ELR (cell line): ENCODE measurements at regions not wholly inside any gene's neighbourhood (a gene's known extent, or its start where the extent isn't known, plus 50 kb on each side); places are given as distances from the start of the nearest gene placed in this dataset.
"Not testable (repeated sequence)": the region's sequence is repeated elsewhere in the genome, so short reads cannot be mapped to it uniquely, and the experiment has no call there.

ENCODE experiments used
- DNase-seq: peaks from one replicate; pipeline ENCODE4 v3.0.0-alpha.2; 2015; ENCODE audit warnings: low read depth

GRCh38 chr12:115319446-115320040, 635.6 kb upstream of the TBX3 start:
- DNase-seq = no peak

DNA sequence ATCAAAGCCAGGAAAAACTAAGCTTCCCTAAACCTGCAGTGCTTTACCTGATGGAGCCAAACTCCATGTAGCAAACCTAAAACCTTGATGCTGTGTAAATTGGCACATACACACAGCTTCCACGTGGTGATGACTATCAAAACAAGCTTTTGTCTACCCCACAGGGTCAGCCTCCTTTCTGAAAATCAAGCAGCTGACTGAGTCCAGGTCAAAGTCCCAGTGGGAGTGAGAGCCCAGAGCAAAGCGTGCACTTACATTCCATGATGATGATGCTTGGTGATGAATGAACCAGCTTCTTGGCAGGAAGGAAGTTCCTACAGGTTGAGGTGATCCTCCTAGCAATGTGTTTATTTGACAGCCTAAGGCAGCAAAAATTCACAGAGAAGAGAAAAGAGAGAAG, 630.0 kb upstream of the TBX3 start:
- DNase-seq = peak; percentile 93

GRCh38 chr12:115312901-115313300, 628.9 kb upstream of the TBX3 start:
- no peak for DNase-seq

DNA sequence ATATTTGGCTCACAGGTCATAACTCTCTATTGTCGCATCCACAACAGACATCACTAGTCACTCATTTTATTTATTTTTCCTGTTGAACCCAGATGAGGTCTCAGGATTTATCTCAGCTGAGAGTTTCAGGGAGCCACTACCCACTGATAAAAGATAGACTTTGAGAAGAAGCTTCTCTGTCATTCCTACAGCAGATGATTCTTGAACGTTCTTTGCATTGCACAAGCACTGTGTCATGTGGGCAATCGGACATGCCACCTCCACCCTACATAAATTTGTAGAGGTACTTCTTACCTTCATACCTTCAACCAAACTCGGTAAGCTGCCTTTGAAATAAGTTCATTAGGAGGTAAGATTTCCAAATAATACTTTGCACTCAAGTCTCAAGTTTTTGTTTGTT, 627.9 kb upstream of the TBX3 start:
- DNase-seq = no peak

- no peak for DNase-seq
Observed at GRCh38 chr12:115308918-115309317, 624.9 kb upstream of the TBX3 start.

DNA sequence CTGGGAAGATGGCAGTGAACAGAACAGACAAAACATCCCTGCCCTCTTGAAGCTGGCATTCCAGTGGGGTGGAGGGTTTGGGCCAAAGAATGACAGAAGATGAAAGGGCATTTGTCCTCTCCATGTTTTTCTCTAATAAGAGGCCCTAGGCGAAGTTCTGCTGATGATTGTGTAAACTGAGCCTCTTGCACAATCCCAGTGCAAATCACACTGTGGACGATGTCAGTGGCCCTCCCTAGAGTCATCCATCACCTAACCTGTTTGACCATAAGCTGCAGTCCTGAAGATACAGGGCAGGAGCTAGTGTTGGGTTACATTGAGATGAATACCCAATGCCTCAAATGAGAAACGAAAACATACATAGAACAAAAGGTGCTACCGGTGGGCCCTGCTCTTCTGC, 622.4 kb upstream of the TBX3 start:
- no peak for DNase-seq

DNA sequence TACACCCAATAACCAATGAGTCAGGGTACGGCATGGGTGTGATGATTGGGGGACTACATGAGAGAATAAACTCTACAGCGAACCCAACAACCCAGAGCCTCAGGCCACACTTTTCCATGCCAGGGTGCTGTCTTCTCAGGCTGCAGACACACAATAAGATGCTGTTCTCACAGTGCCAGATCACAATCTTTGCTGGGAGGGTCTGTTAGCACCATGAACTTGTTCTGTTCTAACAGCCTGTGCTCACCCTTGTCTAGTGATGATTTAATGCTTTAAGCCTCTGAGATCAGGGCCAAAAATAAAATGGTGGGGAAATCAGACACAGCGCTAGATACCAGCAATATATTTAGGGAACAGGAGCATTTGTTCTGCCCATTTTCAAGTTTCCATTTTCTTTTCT, 621.9 kb upstream of the TBX3 start:
- no peak for DNase-seq

- DNase-seq = no peak
Observed at GRCh38 chr12:115305275-115305674, 621.3 kb upstream of the TBX3 start.

GRCh38 chr12:115303723-115304309, 619.8 kb upstream of the TBX3 start:
- no peak for DNase-seq

GRCh38 chr12:115297445-115297844, 613.5 kb upstream of the TBX3 start:
- DNase-seq = no peak

- DNase-seq = no peak
Observed at GRCh38 chr12:115296613-115297198, 612.7 kb upstream of the TBX3 start.

DNA sequence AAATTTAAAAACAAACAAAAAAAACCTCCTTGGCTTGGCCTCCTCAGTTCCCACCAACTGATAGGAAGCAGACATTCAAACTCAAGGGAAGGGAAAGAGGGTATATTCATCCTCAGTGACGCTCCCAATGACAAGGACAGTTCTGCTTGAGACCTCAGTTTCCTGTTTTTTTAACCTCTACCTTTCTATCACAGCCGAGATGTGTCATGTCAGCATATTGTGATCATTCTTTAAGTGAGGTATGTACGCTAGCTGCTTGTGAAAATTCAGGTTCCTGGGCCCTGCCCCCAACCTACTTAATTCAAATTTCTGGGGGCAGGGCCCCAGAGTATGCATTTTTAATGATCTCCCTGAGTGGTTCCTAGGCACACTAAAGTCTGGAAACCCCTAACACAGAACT, 611.9 kb upstream of the TBX3 start:
- no peak for DNase-seq

- no peak for DNase-seq
Observed at GRCh38 chr12:115294453-115295133, 610.6 kb upstream of the TBX3 start.

GRCh38 chr12:115285429-115285828, 601.5 kb upstream of the TBX3 start:
- not testable (repeated sequence) for DNase-seq

DNA sequence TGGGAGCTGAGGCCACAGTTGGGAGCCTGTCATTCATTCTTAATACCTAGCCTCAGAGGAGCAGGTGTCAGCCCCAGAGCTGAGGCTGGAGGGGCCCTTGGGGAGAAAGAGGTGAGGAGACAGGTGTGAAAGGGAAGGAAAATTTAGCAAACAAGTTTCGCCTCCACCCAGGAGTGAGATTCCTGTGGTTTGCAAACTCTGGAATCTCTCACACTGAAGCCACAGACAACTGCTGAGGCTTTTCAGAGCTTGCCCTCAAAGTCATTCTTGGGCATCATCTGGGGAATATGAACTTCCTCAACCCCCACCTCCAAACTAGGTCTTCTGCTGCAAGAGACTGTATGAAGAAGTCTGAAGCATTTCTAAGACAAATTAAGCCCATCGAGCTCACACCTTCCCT, 589.5 kb upstream of the TBX3 start:
- DNase-seq = no peak

DNA sequence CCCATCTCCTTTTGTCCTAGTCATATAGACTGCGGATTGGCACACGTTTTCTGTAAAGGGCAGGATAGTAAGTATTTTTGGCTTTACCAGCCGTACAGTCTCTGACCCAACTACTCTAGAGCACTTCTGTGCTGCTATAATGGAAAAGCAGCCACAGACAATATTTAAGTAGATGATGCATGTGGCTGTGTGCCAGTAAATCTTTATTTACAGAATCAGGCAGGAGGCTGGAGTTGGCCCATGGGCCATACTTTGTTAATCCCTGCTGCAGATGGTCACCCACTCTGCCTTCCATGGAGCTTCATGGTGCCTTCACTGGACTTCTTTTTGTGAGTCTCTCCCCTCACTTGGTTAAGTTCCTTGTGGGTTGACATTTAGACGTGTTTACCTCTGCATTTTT, 584.5 kb upstream of the TBX3 start:
- DNase-seq = no peak

DNA sequence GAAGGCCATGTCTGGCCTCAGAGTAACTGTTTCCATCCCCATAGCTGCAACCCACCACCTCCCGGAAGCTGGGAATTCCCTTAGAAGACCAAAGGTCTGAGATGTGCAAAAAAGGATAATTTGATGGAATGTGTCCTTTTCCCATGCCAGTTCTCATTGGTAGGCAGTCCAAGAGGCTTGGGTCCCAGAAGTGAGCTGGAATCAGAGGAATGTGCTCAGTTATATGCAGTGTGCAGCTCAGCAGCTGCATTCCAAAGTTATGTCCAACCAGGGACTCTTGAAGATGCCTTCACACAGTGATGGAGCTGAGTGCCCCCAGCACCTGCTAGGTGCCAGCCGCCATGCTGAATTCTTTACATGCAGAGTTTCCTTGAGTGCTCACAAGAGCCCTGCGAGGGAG, 583.9 kb upstream of the TBX3 start:
- no peak for DNase-seq

- no peak for DNase-seq
Observed at GRCh38 chr12:115267464-115267863, 583.5 kb upstream of the TBX3 start.

DNA sequence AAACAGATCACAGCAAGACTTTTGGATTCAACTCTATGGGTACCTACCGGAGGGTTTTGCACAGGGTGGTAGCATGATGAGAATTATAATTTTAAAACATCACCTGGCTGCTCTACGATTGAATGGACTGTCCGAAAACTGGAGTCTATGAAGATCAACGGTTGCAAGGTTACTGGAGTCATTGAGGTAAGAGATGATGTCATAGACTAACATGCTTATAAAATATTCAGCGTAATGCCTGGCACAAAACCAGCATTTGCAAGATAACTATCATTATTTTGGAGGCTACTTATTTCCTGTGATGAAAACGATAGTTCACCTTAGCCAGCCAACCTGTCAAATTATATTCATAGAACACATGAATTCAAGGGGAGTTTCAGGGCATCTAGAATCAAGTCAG, 580.6 kb upstream of the TBX3 start:
- DNase-seq = no peak

GRCh38 chr12:115261691-115262398, 577.9 kb upstream of the TBX3 start:
- DNase-seq = no peak

GRCh38 chr12:115260762-115261675, 577.0 kb upstream of the TBX3 start:
- DNase-seq = no peak
